AG04449 (cell line): ENCODE measurements at regions not wholly inside any gene's neighbourhood (a gene's known extent, or its start where the extent isn't known, plus 50 kb on each side); places are given as distances from the start of the nearest gene placed in this dataset.

ENCODE experiments used
- CTCF ChIA-PET: fragments of 350-600 bp; formaldehyde crosslinking; extraction: SDS; loops from one replicate; lab custom pipeline; 2021; ENCODE audit warnings: antibody characterized with exemption; lab: Yijun Ruan, JAX
- POLR2A ChIA-PET: fragments of 400-600, 350-600 bp; formaldehyde crosslinking; extraction: SDS; loops from one replicate; lab custom pipeline; 2020; ENCODE audit warnings: antibody characterized with exemption, inconsistent platforms; lab: Yijun Ruan, JAX
- DNase-seq: peaks from one replicate; pipeline ENCODE4 v3.0.0-alpha.2; 2010; ENCODE audit warnings: low read depth, low spot score
- H3K4me3 ChIP-seq: 2 replicates; pipeline ENCODE4 v1.5.1; 2011; ENCODE audit warnings: low read depth, mild to moderate bottlenecking, control low read depth, low read length
- TF ChIP-seq, protein P1 (sequence below): IDR thresholded peaks from one replicate; pipeline ENCODE4 v1.5.1; 2011; ENCODE audit warnings: mild to moderate bottlenecking, moderate library complexity, low read length, control low read depth, inconsistent platforms; ENCODE audit not compliant: insufficient read depth; ENCODE audit errors: missing control alignments

DNA sequence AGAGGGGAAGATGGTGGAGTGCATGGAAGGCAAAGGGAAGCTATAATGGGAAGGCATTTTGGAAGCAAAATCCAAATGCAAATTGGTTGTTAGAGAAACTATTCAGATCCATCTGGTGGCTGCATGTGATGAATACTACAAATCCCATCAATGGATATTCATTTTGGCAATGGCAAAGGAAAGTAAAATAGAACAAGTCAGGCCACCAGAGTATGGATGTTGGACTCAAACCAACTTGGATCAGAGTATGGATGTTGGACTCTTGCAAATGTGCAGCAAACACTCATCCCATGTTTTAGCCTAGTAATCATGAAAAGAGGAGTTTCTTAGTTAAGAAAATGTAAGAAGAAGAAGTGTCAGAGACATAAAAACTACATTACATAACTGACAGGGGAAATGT, 289.6 kb upstream of the DAB1 start:
- POLR2A ChIA-PET: no interaction called here
- TF ChIP-seq, protein P1, sequence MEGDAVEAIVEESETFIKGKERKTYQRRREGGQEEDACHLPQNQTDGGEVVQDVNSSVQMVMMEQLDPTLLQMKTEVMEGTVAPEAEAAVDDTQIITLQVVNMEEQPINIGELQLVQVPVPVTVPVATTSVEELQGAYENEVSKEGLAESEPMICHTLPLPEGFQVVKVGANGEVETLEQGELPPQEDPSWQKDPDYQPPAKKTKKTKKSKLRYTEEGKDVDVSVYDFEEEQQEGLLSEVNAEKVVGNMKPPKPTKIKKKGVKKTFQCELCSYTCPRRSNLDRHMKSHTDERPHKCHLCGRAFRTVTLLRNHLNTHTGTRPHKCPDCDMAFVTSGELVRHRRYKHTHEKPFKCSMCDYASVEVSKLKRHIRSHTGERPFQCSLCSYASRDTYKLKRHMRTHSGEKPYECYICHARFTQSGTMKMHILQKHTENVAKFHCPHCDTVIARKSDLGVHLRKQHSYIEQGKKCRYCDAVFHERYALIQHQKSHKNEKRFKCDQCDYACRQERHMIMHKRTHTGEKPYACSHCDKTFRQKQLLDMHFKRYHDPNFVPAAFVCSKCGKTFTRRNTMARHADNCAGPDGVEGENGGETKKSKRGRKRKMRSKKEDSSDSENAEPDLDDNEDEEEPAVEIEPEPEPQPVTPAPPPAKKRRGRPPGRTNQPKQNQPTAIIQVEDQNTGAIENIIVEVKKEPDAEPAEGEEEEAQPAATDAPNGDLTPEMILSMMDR: no peak
- CTCF ChIA-PET: no interaction called here

DNA sequence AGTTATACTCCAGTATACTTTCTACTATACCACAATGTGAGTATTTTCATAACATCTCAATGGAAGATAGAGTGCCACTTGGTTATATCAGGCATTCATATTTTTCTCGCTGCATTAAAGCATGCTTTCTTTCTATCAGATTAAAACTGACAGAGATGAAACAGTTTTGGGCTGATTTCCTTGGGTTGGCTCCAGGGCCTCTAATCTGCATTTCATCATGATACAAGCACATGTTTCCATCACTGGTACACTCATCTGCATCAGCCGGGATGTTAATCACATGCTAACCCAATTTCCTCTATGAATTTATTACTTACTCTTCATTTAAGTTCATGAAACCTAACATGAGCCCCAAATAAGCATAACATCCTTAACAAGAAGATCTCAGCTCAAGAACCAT, 289.0 kb upstream of the DAB1 start:
- DNase-seq: no peak
- H3K4me3 ChIP-seq: no peak overlapping the region
- ChIA-PET POLR2A (no interaction called here), CTCF (no interaction called here)
- TF ChIP-seq, protein P1: no peak

More for the DNA sequence above, 289.6 kb upstream of the DAB1 start:
- DNase-seq: no peak
- H3K4me3 ChIP-seq: no peak overlapping the region

DNA sequence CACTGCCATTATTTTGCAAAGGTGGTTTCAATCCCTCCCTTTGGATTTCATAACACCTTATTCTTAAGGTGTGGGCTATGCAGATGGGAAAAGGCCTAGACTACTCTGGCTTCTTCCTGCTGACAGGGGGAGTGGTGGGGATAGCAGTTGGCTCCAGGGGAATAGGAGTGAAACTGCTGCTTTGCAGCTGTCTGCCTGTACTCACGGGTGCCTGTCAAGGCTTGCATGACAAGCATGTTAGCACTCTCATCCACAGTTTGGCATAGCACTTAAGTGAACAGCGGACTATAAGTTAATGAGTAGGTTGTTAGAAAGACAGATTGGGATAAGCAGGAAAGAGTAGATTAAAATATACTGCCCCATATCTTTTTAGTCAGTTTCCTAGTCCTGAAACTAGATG, 287.5 kb upstream of the DAB1 start:
- no peak for DNase-seq

DNA sequence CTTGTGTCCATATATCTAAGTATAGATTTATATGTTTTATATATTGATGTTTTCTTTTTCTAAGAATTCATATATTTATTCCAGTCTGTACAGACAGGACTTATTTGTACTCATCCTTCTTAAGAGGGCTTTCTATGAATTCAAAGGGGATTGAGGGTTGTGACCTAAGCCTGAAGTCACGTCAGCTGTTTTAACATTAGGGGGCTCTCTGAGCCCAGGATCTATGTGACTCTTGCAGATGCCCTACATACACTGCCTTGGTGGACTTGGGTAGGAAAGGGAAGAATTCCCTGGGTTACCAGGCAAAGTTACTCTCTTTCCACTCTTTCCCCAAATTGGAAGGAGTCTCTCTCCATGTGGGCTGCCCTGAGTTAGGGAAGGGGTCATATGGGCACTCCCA, 283.8 kb upstream of the DAB1 start:
- TF ChIP-seq, protein P1: no peak
- ChIA-PET CTCF (no interaction called here), POLR2A (no interaction called here)
- H3K4me3 ChIP-seq: no peak overlapping the region
- no peak for DNase-seq

More for the DNA sequence above, 287.5 kb upstream of the DAB1 start:
- ChIA-PET POLR2A (no interaction called here), CTCF (no interaction called here)
- no peak overlapping the region for H3K4me3 ChIP-seq
- TF ChIP-seq, protein P1: no peak

DNA sequence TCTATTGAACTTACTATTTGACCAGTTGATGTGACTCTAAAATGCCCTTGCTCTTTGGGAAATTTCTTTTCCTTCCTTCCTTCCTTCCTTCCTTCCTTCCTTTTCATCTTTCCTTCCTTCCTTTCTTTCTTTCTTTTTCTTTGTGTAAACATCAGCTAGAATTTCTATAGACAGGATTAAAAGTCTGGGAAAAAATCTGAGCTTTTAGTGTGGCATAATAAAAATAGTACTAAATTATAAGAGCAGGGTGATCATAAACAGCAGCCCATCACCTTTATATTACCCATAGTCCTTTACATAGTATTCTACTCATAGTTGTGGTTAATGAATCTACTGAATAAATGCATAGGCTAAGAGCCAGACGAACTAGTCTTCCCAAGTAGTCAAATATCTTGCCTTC, 281.0 kb upstream of the DAB1 start:
- H3K4me3 ChIP-seq: no peak overlapping the region
- ChIA-PET POLR2A (no interaction called here), CTCF (no interaction called here)
- no peak for DNase-seq
- TF ChIP-seq, protein P1: no peak

DNA sequence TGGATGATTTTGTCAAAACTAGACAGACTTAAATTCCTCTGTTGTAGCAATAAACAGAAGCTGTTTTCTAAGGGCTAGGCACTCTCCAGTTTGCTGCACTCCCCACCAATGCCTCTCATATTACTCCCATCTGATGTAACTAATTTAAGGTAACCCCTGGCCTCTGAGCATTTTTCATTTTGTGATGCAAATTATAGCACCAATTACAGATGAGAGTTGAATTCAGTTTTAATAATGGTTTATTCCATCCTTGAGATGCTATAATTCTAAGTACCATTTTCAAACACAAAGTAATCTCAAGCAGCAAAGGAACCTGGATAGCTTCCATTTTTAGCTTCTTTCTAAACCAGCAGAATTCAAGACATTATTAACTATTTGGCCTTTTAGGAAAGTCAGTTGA, 280.4 kb upstream of the DAB1 start:
- ChIA-PET CTCF (no interaction called here), POLR2A (no interaction called here)
- DNase-seq: no peak
- no peak overlapping the region for H3K4me3 ChIP-seq
- TF ChIP-seq, protein P1: no peak
